ENCODE measurements at regions not wholly inside any gene's neighbourhood (a gene's known extent, or its start where the extent isn't known, plus 50 kb on each side); places are given as distances from the start of the nearest gene placed in this dataset.

- Histone ChIP-seq H3K27me3 (ENCODE audit: insufficient read depth in 3 of 3, low read length in 2 of 3) (no peaks in the 10 kb centered on the region), H3K36me3 (ENCODE audit: insufficient read depth in 1 of 2, low read depth in 1 of 2) (no peaks in the 10 kb centered on the region), H3K4me1 (no peaks in the 10 kb centered on the region), H3K27ac (no peak overlapping the region), H3K9me3 (no peaks in the 10 kb centered on the region), H3K4me3 (no peak overlapping the region)
- DNase-seq (no peak), ATAC-seq (no peak)
- TF ChIP-seq CTCF (IDR thresholded peaks at IDR 0.05): no peak
- intact Hi-C loops (cut with DNase I): no loop called here
- 90 to 91% (median 91%) methylated on average over 10 of the region's 10 CpGs for WGBS, 3 donors
These were observed 94.4 kb upstream of the HABP2 start for GRCh38 chr10:113458451-113458850.

GRCh38 chr10:113458944-113459343 lies 93.9 kb upstream of the HABP2 start:
- H3K27me3 ChIP-seq (ENCODE audit: insufficient read depth in 3 of 3, low read length in 2 of 3): no peaks in the 10 kb centered on the region
- 61 to 67% (median 65%) methylated on average over 5 of the region's 5 CpGs for WGBS, 3 donors
- H3K9me3 ChIP-seq: no peaks in the 10 kb centered on the region
- no peaks in the 10 kb centered on the region for H3K4me1 ChIP-seq
- intact Hi-C loops (cut with DNase I): no loop called here
- TF ChIP-seq CTCF (IDR thresholded peaks at IDR 0.05): no peak
- ATAC-seq (no peak), DNase-seq (no peak)
- H3K36me3 ChIP-seq (ENCODE audit: insufficient read depth in 1 of 2, low read depth in 1 of 2): no peaks in the 10 kb centered on the region
- H3K27ac ChIP-seq: no peak overlapping the region
- H3K4me3 ChIP-seq: no peak overlapping the region

GRCh38 chr10:113459626-113460280 lies 93.1 kb upstream of the HABP2 start:
- Histone ChIP-seq H3K36me3 (ENCODE audit: insufficient read depth in 1 of 2, low read depth in 1 of 2) (no peaks in the 10 kb centered on the region), H3K27me3 (ENCODE audit: insufficient read depth in 3 of 3, low read length in 2 of 3) (no peaks in the 10 kb centered on the region), H3K9me3 (no peaks in the 10 kb centered on the region), H3K27ac (no peak overlapping the region), H3K4me1 (no peaks in the 10 kb centered on the region), H3K4me3 (no peak overlapping the region)
- DNase-seq (no peak), ATAC-seq (no peak)
- no peak for TF ChIP-seq CTCF (IDR thresholded peaks at IDR 0.05)
- 84 to 86% (median 86%) methylated on average over 8 of the region's 8 CpGs for WGBS, 3 donors
- intact Hi-C loops (cut with DNase I): no loop called here

- ATAC-seq: no peak
- H3K9me3 ChIP-seq: no peaks in the 10 kb centered on the region
- H3K36me3 ChIP-seq (ENCODE audit: insufficient read depth in 1 of 2, low read depth in 1 of 2): no peaks in the 10 kb centered on the region
- peaks cover 0 to 2% (median 0%) of the 10 kb centered on the region in 3 donors for H3K27me3 ChIP-seq (ENCODE audit: insufficient read depth in 3 of 3, low read length in 2 of 3)
- no peak for TF ChIP-seq CTCF (IDR thresholded peaks at IDR 0.05)
- H3K4me3 ChIP-seq: no peak overlapping the region
- DNase-seq: no peak
- H3K27ac ChIP-seq: no peak overlapping the region
- WGBS, 3 donors: 55 to 63% (median 62%) methylated on average over 1 of the region's 1 CpG
- no peaks in the 10 kb centered on the region for H3K4me1 ChIP-seq
- intact Hi-C loops (cut with DNase I): no loop called here
These were observed 89.8 kb upstream of the HABP2 start for GRCh38 chr10:113463083-113463482.

- Histone ChIP-seq H3K27ac (no peak overlapping the region), H3K27me3 (ENCODE audit: insufficient read depth in 3 of 3, low read length in 2 of 3) (peaks cover 0 to 2% (median 0%) of the 10 kb centered on the region in 3 donors), H3K36me3 (ENCODE audit: insufficient read depth in 1 of 2, low read depth in 1 of 2) (no peaks in the 10 kb centered on the region), H3K9me3 (no peaks in the 10 kb centered on the region), H3K4me1 (no peaks in the 10 kb centered on the region), H3K4me3 (no peak overlapping the region)
- no peak for TF ChIP-seq CTCF (IDR thresholded peaks at IDR 0.05)
- no peak for ATAC-seq
- WGBS, 3 donors: 11 to 20% (median 13%) methylated on average over 3 of the region's 3 CpGs
- no peak for DNase-seq
- intact Hi-C loops (cut with DNase I): no loop called here
These were observed 89.1 kb upstream of the HABP2 start for GRCh38 chr10:113463777-113464176.

All from psoas muscle (tissue), 7 donors.